WTC11 (cell line): ENCODE measurements at regions not wholly inside any gene's neighbourhood (a gene's known extent, or its start where the extent isn't known, plus 50 kb on each side); places are given as distances from the start of the nearest gene placed in this dataset.

ENCODE experiments used
- ATAC-seq: fragments of 200-7000 bp; cut with Tn5 transposase; 2 replicates; pipeline ENCODE4 v1.10.0; 2021; ENCODE audit warnings: mild to moderate bottlenecking, moderate library complexity
- CTCF ChIA-PET: fragments of 300-600 bp; sonication (Branson Sonifier 250); formaldehyde crosslinking; loops from one replicate; lab custom pipeline; 2021; ENCODE audit warnings: antibody characterized with exemption; lab: Charles Lee
- POLR2A ChIA-PET: fragments of 350-600 bp; sonication (Branson Sonifier 250); formaldehyde crosslinking; loops from one replicate; lab custom pipeline; 2021; ENCODE audit warnings: antibody characterized with exemption; lab: Charles Lee
- DNase-seq: peaks from one replicate; pipeline ENCODE4 v3.0.0; 2021; ENCODE audit warnings: low spot score
- H3K27ac Mint-ChIP-seq: 2 replicates; pipeline ENCODE4 v1.8.0; 2021; ENCODE audit warnings: mixed read lengths
- H3K27me3 Mint-ChIP-seq: 2 replicates; pipeline ENCODE4 v1.8.0; 2021; ENCODE audit warnings: low read depth, mild to moderate bottlenecking, moderate library complexity, mixed read lengths
- H3K36me3 Mint-ChIP-seq: 2 replicates; pipeline ENCODE4 v1.8.0; 2021; ENCODE audit warnings: mixed read lengths
- H3K4me1 Mint-ChIP-seq: 2 replicates; pipeline ENCODE4 v1.8.0; 2022; ENCODE audit warnings: mixed read lengths
- H3K4me3 Mint-ChIP-seq: 2 replicates; pipeline ENCODE4 v1.8.0; 2021; ENCODE audit warnings: mild to moderate bottlenecking, moderate library complexity, mixed read lengths
- H3K9me3 Mint-ChIP-seq: 2 replicates; pipeline ENCODE4 v1.8.0; 2021; ENCODE audit warnings: mixed read lengths
- AR ChIP-seq: fragments of 250-450 bp; sonication (Bioruptor Pico); IDR thresholded peaks from 2 replicates; pipeline ENCODE4 v1.9.0; 2021; ENCODE audit warnings: mild to moderate bottlenecking
- E2F1 ChIP-seq: sonication (generic); formaldehyde crosslinking; IDR thresholded peaks from 2 replicates; pipeline ENCODE4 v1.8.0; 2022; ENCODE audit warnings: mild to moderate bottlenecking, missing genetic modification reagents
- ELF4 ChIP-seq: sonication (generic); formaldehyde crosslinking; IDR thresholded peaks from 2 replicates; pipeline ENCODE4 v1.8.1; 2022; ENCODE audit warnings: low read depth, mild to moderate bottlenecking, moderate library complexity, missing genetic modification reagents
- ESRRA ChIP-seq: sonication (generic); formaldehyde crosslinking; IDR thresholded peaks from 2 replicates; pipeline ENCODE4 v1.8.1; 2022; ENCODE audit warnings: mild to moderate bottlenecking, missing genetic modification reagents, borderline replicate concordance
- FOXJ3 ChIP-seq: sonication (generic); formaldehyde crosslinking; IDR thresholded peaks from 2 replicates; pipeline ENCODE4 v1.9.0; 2021; ENCODE audit warnings: missing genetic modification reagents, mild to moderate bottlenecking, borderline replicate concordance
- FOXK1 ChIP-seq: sonication (generic); formaldehyde crosslinking; IDR thresholded peaks from 2 replicates; pipeline ENCODE4 v1.8.0; 2022; ENCODE audit warnings: mild to moderate bottlenecking, moderate library complexity, missing genetic modification reagents
- FOXP4 ChIP-seq: sonication (generic); formaldehyde crosslinking; IDR thresholded peaks from 2 replicates; pipeline ENCODE4 v1.8.0; 2022; ENCODE audit warnings: mild to moderate bottlenecking, missing genetic modification reagents
- HMGA2 ChIP-seq: fragments of 250-450 bp; sonication (Bioruptor Pico); IDR thresholded peaks from 2 replicates; pipeline ENCODE4 v1.4.0; 2021; ENCODE audit warnings: mild to moderate bottlenecking, moderate library complexity
- NR3C1 ChIP-seq: sonication (generic); formaldehyde crosslinking; conservative IDR thresholded peaks from 2 replicates; pipeline ENCODE4 v1.8.1; 2023; ENCODE audit warnings: low read depth, mild to moderate bottlenecking, missing genetic modification reagents
- PREB ChIP-seq: sonication (generic); formaldehyde crosslinking; IDR thresholded peaks from 2 replicates; pipeline ENCODE4 v1.8.1; 2022; ENCODE audit warnings: mild to moderate bottlenecking, missing genetic modification reagents, moderate library complexity, borderline replicate concordance
- SOX15 ChIP-seq: fragments of 250-450 bp; sonication (Bioruptor Pico); IDR thresholded peaks from 2 replicates; pipeline ENCODE4 v1.9.0; 2021; ENCODE audit warnings: mild to moderate bottlenecking
- TCF7 ChIP-seq: sonication (generic); formaldehyde crosslinking; IDR thresholded peaks from 2 replicates; pipeline ENCODE4 v1.8.0; 2022; ENCODE audit warnings: mild to moderate bottlenecking, low read depth, missing genetic modification reagents, moderate library complexity
- TP53 ChIP-seq: sonication (generic); formaldehyde crosslinking; IDR thresholded peaks from 2 replicates; pipeline ENCODE4 v1.8.1; 2023; ENCODE audit warnings: mild to moderate bottlenecking, missing genetic modification reagents
- USF1 ChIP-seq: sonication (generic); formaldehyde crosslinking; IDR thresholded peaks from 2 replicates; pipeline ENCODE4 v1.8.0; 2022; ENCODE audit warnings: mild to moderate bottlenecking, missing genetic modification reagents
- ZBTB43 ChIP-seq: sonication (generic); formaldehyde crosslinking; IDR thresholded peaks from 2 replicates; pipeline ENCODE4 v1.8.1; 2023; ENCODE audit warnings: mild to moderate bottlenecking, missing genetic modification reagents
- ZNF416 ChIP-seq: fragments of 250-450 bp; sonication (Bioruptor Pico); IDR thresholded peaks from 2 replicates; pipeline ENCODE4 v1.9.0; 2021; ENCODE audit warnings: mild to moderate bottlenecking, inconsistent platforms
- ZNF425 ChIP-seq: fragments of 250-450 bp; sonication (Bioruptor Pico); conservative IDR thresholded peaks from 2 replicates; pipeline ENCODE4 v1.9.0; 2021; ENCODE audit warnings: mild to moderate bottlenecking
- ZNF512 ChIP-seq: sonication (generic); formaldehyde crosslinking; IDR thresholded peaks from 2 replicates; pipeline ENCODE4 v1.8.1; 2022; ENCODE audit warnings: missing genetic modification reagents, borderline replicate concordance
- ZSCAN18 ChIP-seq: fragments of 250-450 bp; sonication (Bioruptor Pico); IDR thresholded peaks from 2 replicates; pipeline ENCODE4 v2.1.2; 2022; ENCODE audit warnings: mild to moderate bottlenecking, moderate library complexity

- TF ChIP-seq ZBTB43 (no peak), FOXK1 (no peak)
Measured at GRCh38 chr2:66920415-66920814, 476.7 kb upstream of the ETAA1 start (continued).

GRCh38 chr2:66925128-66925527 lies 472.0 kb upstream of the ETAA1 start:
- H3K27me3 Mint-ChIP-seq: no peaks in the 10 kb centered on the region
- no peak overlapping the region for H3K27ac Mint-ChIP-seq
- no peak for DNase-seq
- no peak overlapping the region for H3K4me3 Mint-ChIP-seq
- ATAC-seq: no peak
- no peaks in the 10 kb centered on the region for H3K36me3 Mint-ChIP-seq
- H3K4me1 Mint-ChIP-seq: no peaks in the 10 kb centered on the region
- POLR2A ChIA-PET: no interaction called here
- no peaks in the 10 kb centered on the region for H3K9me3 Mint-ChIP-seq
- CTCF ChIA-PET: no interaction called here
- TF ChIP-seq TCF7 (CRISPR knock-in tag) (no peak), USF1 (no peak), E2F1 (CRISPR knock-in tag) (no peak), ZSCAN18 (CRISPR knock-in tag) (no peak), TP53 (CRISPR knock-in tag) (no peak), ZNF425 (no peak), AR (CRISPR knock-in tag) (no peak), ESRRA (CRISPR knock-in tag) (no peak), ELF4 (no peak), FOXP4 (no peak), NR3C1 (CRISPR knock-in tag) (no peak), SOX15 (CRISPR knock-in tag) (no peak), ZBTB43 (no peak), ZNF512 (CRISPR knock-in tag) (no peak), PREB (CRISPR knock-in tag) (no peak), HMGA2 (CRISPR knock-in tag) (no peak), ZNF416 (CRISPR knock-in tag) (no peak), FOXJ3 (CRISPR knock-in tag) (no peak)
